ENCODE measurements at regions not wholly inside any gene's neighbourhood (a gene's known extent, or its start where the extent isn't known, plus 50 kb on each side); places are given as distances from the start of the nearest gene placed in this dataset.

GRCh38 chr2:121994238-121995206 is 239.1 kb downstream of the TSN start:
- DNase-seq (no peak), ATAC-seq (ENCODE audit: insufficient read depth, low FRiP score) (no peak)
- 74 to 79% methylated on average over 3 of the region's 3 CpGs for WGBS, 2 donors
- no peak for TF ChIP-seq CTCF (IDR thresholded peaks at IDR 0.05; ENCODE audit: control extremely low read depth, extremely low read depth)
- no peaks in the 10 kb centered on the region for H3K36me3 ChIP-seq (ENCODE audit: control insufficient read depth in 4 of 4, insufficient read depth in 4 of 4, low read length in 4 of 4)
- peaks cover 0 to 9% (median 7%) of the 10 kb centered on the region in 5 donors for H3K4me1 ChIP-seq (ENCODE audit: control insufficient read depth in 5 of 5, insufficient read depth in 5 of 5, low read length in 5 of 5)
- no peak overlapping the region for H3K27ac ChIP-seq (ENCODE audit: low read depth in 1 of 2, low read length in 1 of 2)
- no peak overlapping the region for H3K9ac ChIP-seq (ENCODE audit: insufficient read depth in 1 of 2, low read length in 2 of 2)
- H3K4me3 ChIP-seq: no peak overlapping the region
- no peaks in the 10 kb centered on the region for H3K27me3 ChIP-seq (ENCODE audit: control insufficient read depth in 3 of 3, insufficient read depth in 3 of 3, low read length in 2 of 3)
- peaks cover 0 to under 1% (median 0%) of the 10 kb centered on the region in 4 donors for H3K9me3 ChIP-seq (ENCODE audit: control insufficient read depth in 4 of 4, insufficient read depth in 3 of 4, low read length in 3 of 4)

GRCh38 chr2:121998751-121999150 is 243.3 kb downstream of the TSN start:
- ATAC-seq (ENCODE audit: insufficient read depth, low FRiP score): no peak

GRCh38 chr2:121999264-121999663 is 243.8 kb downstream of the TSN start:
- no peak for ATAC-seq (ENCODE audit: insufficient read depth, low FRiP score)
- no peak overlapping the region for H3K9ac ChIP-seq (ENCODE audit: insufficient read depth in 1 of 2, low read length in 2 of 2)
- no peak overlapping the region for H3K27ac ChIP-seq (ENCODE audit: low read depth in 1 of 2, low read length in 1 of 2)
- H3K4me3 ChIP-seq: no peak overlapping the region
- H3K9me3 ChIP-seq (ENCODE audit: control insufficient read depth in 4 of 4, insufficient read depth in 3 of 4, low read length in 3 of 4): no peaks in the 10 kb centered on the region
- H3K36me3 ChIP-seq (ENCODE audit: control insufficient read depth in 4 of 4, insufficient read depth in 4 of 4, low read length in 4 of 4): no peaks in the 10 kb centered on the region
- 17 to 22% methylated on average over 6 of the region's 6 CpGs for WGBS, 2 donors
- H3K4me1 ChIP-seq (ENCODE audit: control insufficient read depth in 5 of 5, insufficient read depth in 5 of 5, low read length in 5 of 5): peaks cover 0 to 21% (median 8%) of the 10 kb centered on the region in 5 donors
- peak; percentile 79 to 93 (median 91) for DNase-seq
- no peaks in the 10 kb centered on the region for H3K27me3 ChIP-seq (ENCODE audit: control insufficient read depth in 3 of 3, insufficient read depth in 3 of 3, low read length in 2 of 3)
- no peak for TF ChIP-seq CTCF (IDR thresholded peaks at IDR 0.05; ENCODE audit: control extremely low read depth, extremely low read depth)

More at GRCh38 chr2:121998751-121999150, 243.3 kb downstream of the TSN start:
- H3K9me3 ChIP-seq (ENCODE audit: control insufficient read depth in 4 of 4, insufficient read depth in 3 of 4, low read length in 3 of 4): no peaks in the 10 kb centered on the region
- TF ChIP-seq CTCF (IDR thresholded peaks at IDR 0.05; ENCODE audit: control extremely low read depth, extremely low read depth): no peak
- no peak overlapping the region for H3K4me3 ChIP-seq
- no peaks in the 10 kb centered on the region for H3K36me3 ChIP-seq (ENCODE audit: control insufficient read depth in 4 of 4, insufficient read depth in 4 of 4, low read length in 4 of 4)
- peaks cover 0 to 20% (median 8%) of the 10 kb centered on the region in 5 donors for H3K4me1 ChIP-seq (ENCODE audit: control insufficient read depth in 5 of 5, insufficient read depth in 5 of 5, low read length in 5 of 5)
- 48 to 56% methylated on average over 4 of the region's 4 CpGs for WGBS, 2 donors
- H3K27me3 ChIP-seq (ENCODE audit: control insufficient read depth in 3 of 3, insufficient read depth in 3 of 3, low read length in 2 of 3): no peaks in the 10 kb centered on the region
- DNase-seq: peak in 2 of 3 donors; percentile 41 to 56
- peak overlapping the region in 1 of 2 donors; percentile 4 for H3K27ac ChIP-seq (ENCODE audit: low read depth in 1 of 2, low read length in 1 of 2)
- H3K9ac ChIP-seq (ENCODE audit: insufficient read depth in 1 of 2, low read length in 2 of 2): no peak overlapping the region
